ENCODE measurements at regions not wholly inside any gene's neighbourhood (a gene's known extent, or its start where the extent isn't known, plus 50 kb on each side); places are given as distances from the start of the nearest gene placed in this dataset.

DNA sequence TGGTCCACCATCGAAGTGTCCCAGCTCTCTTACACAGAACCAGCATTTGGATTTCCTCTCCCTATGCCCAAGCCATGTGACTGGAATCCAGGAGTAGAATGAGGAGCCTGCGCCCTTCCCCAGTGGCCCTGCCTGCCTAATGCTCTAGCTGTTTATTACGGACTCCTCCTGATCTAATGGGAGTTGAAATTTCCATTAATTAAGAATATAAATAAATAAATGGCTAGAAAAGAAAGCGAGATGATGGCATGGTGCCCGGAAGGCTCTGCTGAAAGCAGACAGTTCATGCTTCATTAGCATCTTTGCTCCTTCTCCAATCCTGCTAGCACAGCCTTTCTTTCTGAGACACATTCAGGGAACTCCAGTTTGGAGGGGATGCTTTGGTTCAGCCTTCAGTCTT lies 216.2 kb downstream of the SEC16B start:
- TF ChIP-seq, protein P1, sequence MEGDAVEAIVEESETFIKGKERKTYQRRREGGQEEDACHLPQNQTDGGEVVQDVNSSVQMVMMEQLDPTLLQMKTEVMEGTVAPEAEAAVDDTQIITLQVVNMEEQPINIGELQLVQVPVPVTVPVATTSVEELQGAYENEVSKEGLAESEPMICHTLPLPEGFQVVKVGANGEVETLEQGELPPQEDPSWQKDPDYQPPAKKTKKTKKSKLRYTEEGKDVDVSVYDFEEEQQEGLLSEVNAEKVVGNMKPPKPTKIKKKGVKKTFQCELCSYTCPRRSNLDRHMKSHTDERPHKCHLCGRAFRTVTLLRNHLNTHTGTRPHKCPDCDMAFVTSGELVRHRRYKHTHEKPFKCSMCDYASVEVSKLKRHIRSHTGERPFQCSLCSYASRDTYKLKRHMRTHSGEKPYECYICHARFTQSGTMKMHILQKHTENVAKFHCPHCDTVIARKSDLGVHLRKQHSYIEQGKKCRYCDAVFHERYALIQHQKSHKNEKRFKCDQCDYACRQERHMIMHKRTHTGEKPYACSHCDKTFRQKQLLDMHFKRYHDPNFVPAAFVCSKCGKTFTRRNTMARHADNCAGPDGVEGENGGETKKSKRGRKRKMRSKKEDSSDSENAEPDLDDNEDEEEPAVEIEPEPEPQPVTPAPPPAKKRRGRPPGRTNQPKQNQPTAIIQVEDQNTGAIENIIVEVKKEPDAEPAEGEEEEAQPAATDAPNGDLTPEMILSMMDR (IDR thresholded peaks at IDR 0.05; ENCODE audit: extremely low read depth, missing control alignments) = no peak
- no peak for DNase-seq (ENCODE audit: low spot score)

DNA sequence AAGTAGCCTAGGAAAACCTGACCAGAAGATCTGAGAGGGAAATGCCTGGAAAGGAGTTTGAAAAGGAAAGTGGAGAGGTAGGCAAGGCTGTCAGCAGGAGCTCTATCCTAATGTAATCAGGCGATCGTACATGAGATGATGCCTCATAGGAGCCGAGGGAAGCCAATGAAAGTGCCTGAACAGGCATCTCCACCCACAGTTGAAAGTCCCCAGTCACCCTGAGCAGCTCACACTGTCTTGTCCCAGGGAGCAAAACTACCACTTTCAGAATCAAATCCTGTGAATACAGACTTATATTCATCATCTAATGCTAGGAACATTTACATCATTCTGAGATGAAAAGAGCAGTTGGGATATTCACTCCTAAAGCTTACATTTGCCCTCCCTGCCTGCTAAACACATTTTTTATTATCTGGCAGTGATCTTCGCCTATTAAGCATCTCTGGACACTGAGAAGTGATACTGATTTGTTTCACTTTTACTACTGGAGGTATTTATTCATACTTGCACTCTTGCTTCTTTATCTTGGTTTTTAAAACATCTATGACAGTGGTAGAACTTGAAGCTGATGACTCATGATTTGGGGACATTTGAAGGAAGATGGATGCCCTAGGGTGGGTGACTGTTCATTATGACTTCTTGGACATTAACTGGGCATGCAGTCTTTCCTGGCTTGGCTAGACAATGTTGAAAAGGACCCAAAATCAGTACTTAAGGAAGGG lies 221.6 kb downstream of the SEC16B start:
- TF ChIP-seq, protein P1 (IDR thresholded peaks at IDR 0.05; ENCODE audit: extremely low read depth, missing control alignments) = no peak
- DNase-seq (ENCODE audit: low spot score) = peak; percentile 9

DNA sequence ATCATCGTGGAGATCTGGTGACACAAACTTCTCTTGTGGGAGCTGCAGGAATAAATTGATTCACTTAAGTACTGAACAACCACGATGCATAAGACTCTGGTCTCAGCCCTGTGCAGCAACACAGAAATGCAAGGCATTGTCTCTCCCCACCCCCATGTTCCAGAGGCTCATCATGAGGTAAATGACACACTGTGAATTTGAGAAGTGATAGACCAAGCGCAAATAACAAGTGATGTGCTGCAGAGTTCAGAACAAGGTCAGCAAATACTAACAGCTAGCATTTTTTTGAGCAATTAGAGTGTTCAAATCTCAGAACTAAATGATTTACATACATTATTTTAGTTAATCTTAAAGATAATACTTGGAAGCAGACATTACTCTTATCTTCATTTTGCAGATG lies 223.7 kb downstream of the SEC16B start:
- TF ChIP-seq, protein P1 (IDR thresholded peaks at IDR 0.05; ENCODE audit: extremely low read depth, missing control alignments) = no peak
- DNase-seq (ENCODE audit: low spot score) = no peak

DNA sequence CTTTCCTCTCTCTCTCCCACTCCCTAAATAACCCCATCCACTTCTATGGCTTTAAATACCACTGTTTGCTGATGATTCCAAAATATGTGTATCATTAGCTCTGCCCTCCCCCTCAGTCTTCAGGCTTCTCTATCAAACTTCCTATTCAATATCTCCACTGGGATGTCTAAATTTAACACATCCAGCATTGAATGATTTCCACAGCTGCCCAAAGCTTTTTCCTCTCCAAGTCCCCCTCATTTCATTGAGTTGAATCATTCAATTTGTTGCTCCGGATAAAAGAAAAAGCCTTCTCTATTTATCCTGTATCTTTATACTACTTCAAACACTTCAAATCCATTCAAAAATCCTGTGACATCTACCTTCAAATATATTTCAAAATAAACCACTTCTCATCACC lies 225.0 kb downstream of the SEC16B start:
- TF ChIP-seq, protein P1 (IDR thresholded peaks at IDR 0.05; ENCODE audit: extremely low read depth, missing control alignments) = no peak
- DNase-seq (ENCODE audit: low spot score) = no peak

DNA sequence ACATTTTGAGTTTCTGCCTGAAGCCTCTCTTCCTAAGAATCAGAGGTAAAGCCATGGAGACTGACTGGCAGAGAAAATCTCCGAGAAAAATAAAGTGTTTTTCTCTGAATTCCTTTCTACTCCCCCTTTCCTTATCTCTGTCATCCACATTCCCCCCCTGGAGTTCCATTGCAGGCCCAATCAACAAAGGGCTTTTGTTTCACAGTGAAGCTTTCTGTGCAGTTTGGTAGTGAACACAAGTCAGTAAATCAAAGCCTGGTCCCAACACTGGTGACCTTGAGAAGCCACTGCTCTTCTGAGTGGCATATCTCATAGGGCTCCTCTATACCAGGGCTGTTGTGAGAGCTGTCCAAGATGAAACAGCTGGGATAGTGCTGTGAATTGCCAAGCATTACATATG lies 228.4 kb downstream of the SEC16B start:
- DNase-seq (ENCODE audit: low spot score) = no peak
- TF ChIP-seq, protein P1 (IDR thresholded peaks at IDR 0.05; ENCODE audit: extremely low read depth, missing control alignments) = no peak

DNA sequence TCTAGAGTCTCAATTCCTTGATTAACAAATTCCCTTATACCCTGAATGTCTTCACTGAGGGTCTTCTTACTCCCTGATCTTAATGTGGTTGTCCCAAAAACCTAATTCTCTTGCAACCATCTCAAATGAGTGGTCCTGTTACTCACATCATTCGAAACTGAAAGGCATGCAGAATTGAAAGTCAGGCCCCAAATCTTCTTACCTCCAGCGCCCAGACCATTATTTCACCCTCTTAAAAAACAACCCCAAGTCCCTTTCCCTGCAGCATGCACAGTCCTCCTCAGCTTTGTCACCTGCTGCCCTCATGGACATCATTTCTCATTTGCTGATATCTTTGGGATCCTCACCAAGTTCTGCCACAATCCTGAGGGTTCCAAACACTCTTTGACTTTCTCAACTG lies 230.1 kb downstream of the SEC16B start:
- TF ChIP-seq, protein P1 (IDR thresholded peaks at IDR 0.05; ENCODE audit: extremely low read depth, missing control alignments) = no peak
- no peak for DNase-seq (ENCODE audit: low spot score)

DNA sequence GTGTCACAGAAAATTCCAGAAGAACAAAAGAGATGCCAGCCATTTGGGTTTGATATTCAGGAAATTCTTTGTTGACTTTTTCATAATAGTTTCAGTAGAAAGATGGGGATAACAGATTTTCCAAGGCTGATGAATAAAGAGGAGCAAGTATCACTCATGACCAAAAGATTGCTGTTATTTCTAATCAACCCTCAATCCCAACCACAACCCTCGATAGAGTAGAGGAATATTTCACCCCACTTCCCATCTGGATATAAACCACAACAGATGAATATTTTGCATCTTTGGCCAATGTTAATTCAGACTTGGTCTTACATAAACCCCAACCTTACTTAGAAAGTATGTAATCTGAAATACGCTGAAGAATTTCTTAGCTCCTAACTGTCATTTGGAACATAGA lies 232.4 kb downstream of the SEC16B start:
- TF ChIP-seq, protein P1 (IDR thresholded peaks at IDR 0.05; ENCODE audit: extremely low read depth, missing control alignments) = no peak
- no peak for DNase-seq (ENCODE audit: low spot score)
